Pancreas (tissue), 10 donors: ENCODE measurements at regions not wholly inside any gene's neighbourhood (a gene's known extent, or its start where the extent isn't known, plus 50 kb on each side); places are given as distances from the start of the nearest gene placed in this dataset.

ENCODE experiments used
- ATAC-seq, 4 donors: fragments of 200-7000 bp; cut with Tn5 transposase; one replicate each; pipeline versions ENCODE4 v1.8.0 to v1.9.1; 2020; ENCODE audit warnings: mild to moderate bottlenecking in 4 of 4, moderate library complexity in 4 of 4
- DNase-seq, 6 donors: peaks; one replicate each; pipeline ENCODE4 v3.0.0-alpha.2; 2020
- FAIRE-seq: peaks from 2 replicates; lab custom pipeline; 2012; peaks lifted over from hg19 to GRCh38; lab: Jason Lieb, UNC
- H3K27ac ChIP-seq, 4 donors: fragments of 200-600 bp; sonication (generic); 1 replicate in 3 of 4; 2 replicates in 1 of 4; pipeline versions ENCODE4 v1.5.0 to v1.8.0; 2020
- H3K27me3 ChIP-seq, 4 donors: fragments of 200-600 bp; one replicate each; pipeline ENCODE4 v1.8.0; 2021
- H3K36me3 ChIP-seq, 3 donors: fragments of 200-600 bp; sonication (generic) in 1 of 3; one replicate each; pipeline versions ENCODE4 v1.5.0 to v1.8.0; 2020 to 2021
- H3K4me1 ChIP-seq, 3 donors: fragments of 200-600 bp; one replicate each; pipeline ENCODE4 v1.8.0; 2021
- H3K4me3 ChIP-seq, 4 donors: fragments of 200-600 bp; sonication (generic) in 2 of 4; one replicate each; pipeline versions ENCODE4 v1.5.0 to v1.8.0; 2020 to 2021
- H3K9me3 ChIP-seq, 4 donors: fragments of 200-600 bp; one replicate each; pipeline ENCODE4 v1.8.0; 2021
- CTCF ChIP-seq, 4 donors: fragments of 200-600 bp; sonication (generic) in 3 of 4; IDR thresholded peaks; one replicate each; pipeline versions ENCODE4 v1.5.0 to v1.8.0; 2021; ENCODE audit warnings: antibody characterized with exemption in 4 of 4
- WGBS, 2 donors: extraction: QIAGEN DNeasy Blood & Tissue Kit; methylation state at CpG; one replicate each; pipeline ENCODE4 v1.1.7; 2013; 5-methylcytosine and 5-hydroxymethylcytosine counted together
- intact Hi-C, 3 donors: fragments of 100-400 bp; cut with DNase I; formaldehyde crosslinking; loops; one replicate each; pipeline versions ENCODE4 v1.11.1 to v1.14.2; 2022
- donor health status: healthy with polysubstance abuse.
- donor health status: DM: no; HTN: no; CAD: no; lungs with moderate emphysema.
- donor health status: DM: no; HTN: no; CAD: no.
- donor health status: control.
- donor health status: control.
- donor health status: Bipolar disorder and iron deficiency.
- donor health status: DM: yes; HTN: yes; CAD: no.
- donor health status: DM: no; HTN: no; CAD: no.
- donor health status: DM: no; HTN: no; CAD: no.
- donor health status: DM: yes; HTN: yes; CAD: no.

- 75 to 84% methylated on average over 6 of the region's 6 CpGs for WGBS, 2 donors
- no peaks in the 10 kb centered on the region for H3K36me3 ChIP-seq
- FAIRE-seq (no peak), DNase-seq (no peak), ATAC-seq (no peak)
- TF ChIP-seq CTCF (IDR thresholded peaks at IDR 0.05): no peak
- no peaks in the 10 kb centered on the region for H3K4me1 ChIP-seq
- H3K27ac ChIP-seq: no peak overlapping the region
- intact Hi-C loops: no loop called here
- H3K27me3 ChIP-seq: no peaks in the 10 kb centered on the region
- H3K9me3 ChIP-seq: no peaks in the 10 kb centered on the region
- no peak overlapping the region for H3K4me3 ChIP-seq
These were observed 396.4 kb downstream of the METTL15 start for GRCh38 chr11:28504555-28505110.

GRCh38 chr11:28495333-28495732 lies 387.1 kb downstream of the METTL15 start:
- 79 to 88% methylated on average over 2 of the region's 2 CpGs for WGBS, 2 donors
- H3K27ac ChIP-seq: no peak overlapping the region
- no peaks in the 10 kb centered on the region for H3K4me1 ChIP-seq
- H3K4me3 ChIP-seq: no peak overlapping the region
- intact Hi-C loops: no loop called here
- no peaks in the 10 kb centered on the region for H3K27me3 ChIP-seq
- no peaks in the 10 kb centered on the region for H3K36me3 ChIP-seq
- TF ChIP-seq CTCF (IDR thresholded peaks at IDR 0.05): no peak
- ATAC-seq: no peak
- DNase-seq: no peak
- no peak for FAIRE-seq
- H3K9me3 ChIP-seq: no peaks in the 10 kb centered on the region

- Histone ChIP-seq H3K9me3 (no peaks in the 10 kb centered on the region), H3K4me1 (no peaks in the 10 kb centered on the region), H3K27me3 (no peaks in the 10 kb centered on the region), H3K4me3 (no peak overlapping the region), H3K36me3 (no peaks in the 10 kb centered on the region), H3K27ac (no peak overlapping the region)
- TF ChIP-seq CTCF (IDR thresholded peaks at IDR 0.05): no peak
- 85 to 96% methylated on average over 1 of the region's 1 CpG for WGBS, 2 donors
- intact Hi-C loops: no loop called here
- DNase-seq (no peak), FAIRE-seq (no peak), ATAC-seq (no peak)
These were observed 383.2 kb downstream of the METTL15 start for GRCh38 chr11:28491431-28491830.

- no peak overlapping the region for H3K4me3 ChIP-seq
- FAIRE-seq (no peak), ATAC-seq (no peak), DNase-seq (no peak)
- no peak for TF ChIP-seq CTCF (IDR thresholded peaks at IDR 0.05)
- no peaks in the 10 kb centered on the region for H3K9me3 ChIP-seq
- no peaks in the 10 kb centered on the region for H3K36me3 ChIP-seq
- intact Hi-C loops: no loop called here
- no peak overlapping the region for H3K27ac ChIP-seq
- no peaks in the 10 kb centered on the region for H3K27me3 ChIP-seq
- H3K4me1 ChIP-seq: no peaks in the 10 kb centered on the region
These were observed 382.7 kb downstream of the METTL15 start for GRCh38 chr11:28490773-28491382.

- Histone ChIP-seq H3K9me3 (no peaks in the 10 kb centered on the region), H3K4me3 (no peak overlapping the region), H3K36me3 (no peaks in the 10 kb centered on the region), H3K27ac (no peak overlapping the region), H3K4me1 (no peaks in the 10 kb centered on the region), H3K27me3 (no peaks in the 10 kb centered on the region)
- intact Hi-C loops: no loop called here
- DNase-seq (no peak), FAIRE-seq (no peak), ATAC-seq (no peak)
- TF ChIP-seq CTCF (IDR thresholded peaks at IDR 0.05): no peak
- WGBS, 2 donors: 0 to 43% methylated on average over 1 of the region's 1 CpG
These were observed 380.1 kb downstream of the METTL15 start for GRCh38 chr11:28488336-28488735.
